ENCODE measurements at regions not wholly inside any gene's neighbourhood (a gene's known extent, or its start where the extent isn't known, plus 50 kb on each side); places are given as distances from the start of the nearest gene placed in this dataset.

GRCh38 chr7:155154586-155154985 lies 84.5 kb downstream of the HTR5A start:
- no peaks in the 10 kb centered on the region for H3K36me3 ChIP-seq (replicated peaks; ENCODE audit: low read depth, low read length)
- no peaks in the 10 kb centered on the region for H3K27me3 ChIP-seq (ENCODE audit: low read depth, low read length)
- H2AFZ ChIP-seq (ENCODE audit: low read depth, low read length): no peak overlapping the region
- H3K9ac ChIP-seq (ENCODE audit: low read length): no peak overlapping the region
- no peak overlapping the region for H3K4me3 ChIP-seq (ENCODE audit: low read length)
- H3K9me3 ChIP-seq (ENCODE audit: insufficient read depth, low read length): no peaks in the 10 kb centered on the region
- no peaks in the 10 kb centered on the region for H4K20me1 ChIP-seq (ENCODE audit: insufficient read depth, low read length)
- H3K79me2 ChIP-seq (ENCODE audit: low read length): no peaks in the 10 kb centered on the region
- TF ChIP-seq CTCF (IDR thresholded peaks at IDR 0.05; ENCODE audit: low read depth, low read length) (no peak), EZH2phosphoT487 (IDR thresholded peaks at IDR 0.05; ENCODE audit: low read depth) (no peak)
- no peaks in the 10 kb centered on the region for H3K4me1 ChIP-seq (ENCODE audit: low read length)
- H3K27ac ChIP-seq (ENCODE audit: low read length): no peak overlapping the region
- no peak overlapping the region for H3K4me2 ChIP-seq (ENCODE audit: low read length)

- Histone ChIP-seq H3K79me2 (ENCODE audit: low read length) (no peaks in the 10 kb centered on the region), H3K9me3 (ENCODE audit: insufficient read depth, low read length) (no peaks in the 10 kb centered on the region), H3K27me3 (ENCODE audit: low read depth, low read length) (0 out of 2 replicates have a peak, but pooled peaks cover 6% of the 10 kb centered on the region), H3K4me2 (ENCODE audit: low read length) (no peak overlapping the region), H3K27ac (ENCODE audit: low read length) (no peak overlapping the region), H3K9ac (ENCODE audit: low read length) (no peak overlapping the region), H4K20me1 (ENCODE audit: insufficient read depth, low read length) (no peaks in the 10 kb centered on the region), H3K4me1 (ENCODE audit: low read length) (peaks cover 8% of the 10 kb centered on the region), H2AFZ (ENCODE audit: low read depth, low read length) (no peak overlapping the region), H3K36me3 (replicated peaks; ENCODE audit: low read depth, low read length) (no peaks in the 10 kb centered on the region), H3K4me3 (ENCODE audit: low read length) (no peak overlapping the region)
- TF ChIP-seq CTCF (IDR thresholded peaks at IDR 0.05; ENCODE audit: low read depth, low read length) (no peak), EZH2phosphoT487 (IDR thresholded peaks at IDR 0.05; ENCODE audit: low read depth) (no peak)
Observed at GRCh38 chr7:155161690-155162089, 91.6 kb downstream of the HTR5A start.

- no peak overlapping the region for H3K4me2 ChIP-seq (ENCODE audit: low read length)
- no peak overlapping the region for H2AFZ ChIP-seq (ENCODE audit: low read depth, low read length)
- peaks cover 15% of the 10 kb centered on the region for H3K4me1 ChIP-seq (ENCODE audit: low read length)
- 0 out of 2 replicates have a peak, but pooled peaks cover 6% of the 10 kb centered on the region for H3K27me3 ChIP-seq (ENCODE audit: low read depth, low read length)
- H3K36me3 ChIP-seq (replicated peaks; ENCODE audit: low read depth, low read length): no peaks in the 10 kb centered on the region
- no peaks in the 10 kb centered on the region for H3K9me3 ChIP-seq (ENCODE audit: insufficient read depth, low read length)
- no peak overlapping the region for H3K27ac ChIP-seq (ENCODE audit: low read length)
- no peak overlapping the region for H3K4me3 ChIP-seq (ENCODE audit: low read length)
- H3K9ac ChIP-seq (ENCODE audit: low read length): no peak overlapping the region
- TF ChIP-seq EZH2phosphoT487 (IDR thresholded peaks at IDR 0.05; ENCODE audit: low read depth) (no peak), CTCF (IDR thresholded peaks at IDR 0.05; ENCODE audit: low read depth, low read length) (no peak)
- no peaks in the 10 kb centered on the region for H4K20me1 ChIP-seq (ENCODE audit: insufficient read depth, low read length)
- no peaks in the 10 kb centered on the region for H3K79me2 ChIP-seq (ENCODE audit: low read length)
Observed at GRCh38 chr7:155162422-155162821, 92.3 kb downstream of the HTR5A start.

GRCh38 chr7:155163696-155164095 lies 93.6 kb downstream of the HTR5A start:
- H3K27ac ChIP-seq (ENCODE audit: low read length): no peak overlapping the region
- 0 out of 2 replicates have a peak, but pooled peaks cover 6% of the 10 kb centered on the region for H3K27me3 ChIP-seq (ENCODE audit: low read depth, low read length)

More at GRCh38 chr7:155163696-155164095, 93.6 kb downstream of the HTR5A start:
- no peak overlapping the region for H3K4me3 ChIP-seq (ENCODE audit: low read length)
- H3K9ac ChIP-seq (ENCODE audit: low read length): no peak overlapping the region
- H4K20me1 ChIP-seq (ENCODE audit: insufficient read depth, low read length): no peaks in the 10 kb centered on the region
- no peaks in the 10 kb centered on the region for H3K9me3 ChIP-seq (ENCODE audit: insufficient read depth, low read length)
- no peaks in the 10 kb centered on the region for H3K36me3 ChIP-seq (replicated peaks; ENCODE audit: low read depth, low read length)
- H3K4me1 ChIP-seq (ENCODE audit: low read length): peaks cover 26% of the 10 kb centered on the region
- no peak overlapping the region for H3K4me2 ChIP-seq (ENCODE audit: low read length)
- no peaks in the 10 kb centered on the region for H3K79me2 ChIP-seq (ENCODE audit: low read length)
- TF ChIP-seq EZH2phosphoT487 (IDR thresholded peaks at IDR 0.05; ENCODE audit: low read depth): no peak
- no peak for TF ChIP-seq CTCF (IDR thresholded peaks at IDR 0.05; ENCODE audit: low read depth, low read length)
- no peak overlapping the region for H2AFZ ChIP-seq (ENCODE audit: low read depth, low read length)

Measured in OCI-LY3 (cell line).